Urothelium cell line (cell line): ENCODE measurements at regions not wholly inside any gene's neighbourhood (a gene's known extent, or its start where the extent isn't known, plus 50 kb on each side); places are given as distances from the start of the nearest gene placed in this dataset.
"Not testable (repeated sequence)": the region's sequence is repeated elsewhere in the genome, so short reads cannot be mapped to it uniquely, and the experiment has no call there.

Experiments
- DNase-seq: peaks from one replicate; pipeline ENCODE4 v3.0.0; 2011; ENCODE audit warnings: low spot score, mixed read lengths
- FAIRE-seq: peaks from 2 replicates; lab custom pipeline; 2011; peaks lifted over from hg19 to GRCh38; lab: Jason Lieb, UNC

GRCh38 chr1:76687307-76688175, 179.7 kb upstream of the ST6GALNAC5 start:
- FAIRE-seq (no peak), DNase-seq (no peak)

- FAIRE-seq (no peak), DNase-seq (peak; percentile 30)
Observed at GRCh38 chr1:76690766-76691165, 176.5 kb upstream of the ST6GALNAC5 start.

- DNase-seq (no peak), FAIRE-seq (no peak)
Observed at GRCh38 chr1:76695535-76695934, 171.7 kb upstream of the ST6GALNAC5 start.

- DNase-seq (no peak), FAIRE-seq (no peak)
Observed at GRCh38 chr1:76697361-76697760, 169.9 kb upstream of the ST6GALNAC5 start.

GRCh38 chr1:76699646-76700045, 167.6 kb upstream of the ST6GALNAC5 start:
- not testable (repeated sequence) for DNase-seq
- FAIRE-seq, result peak; percentile 13

- DNase-seq, result not testable (repeated sequence)
- FAIRE-seq, result peak; percentile 89
Observed at GRCh38 chr1:76700200-76700599, 167.1 kb upstream of the ST6GALNAC5 start.

GRCh38 chr1:76705560-76705959, 161.7 kb upstream of the ST6GALNAC5 start:
- DNase-seq (peak; percentile 11), FAIRE-seq (no peak)

GRCh38 chr1:76713535-76713934, 153.7 kb upstream of the ST6GALNAC5 start:
- DNase-seq (no peak), FAIRE-seq (no peak)

- FAIRE-seq, result no peak
- DNase-seq, result no peak
Observed at GRCh38 chr1:76715474-76715873, 151.8 kb upstream of the ST6GALNAC5 start.

GRCh38 chr1:76723949-76724348, 143.3 kb upstream of the ST6GALNAC5 start:
- FAIRE-seq (no peak), DNase-seq (no peak)

GRCh38 chr1:76724816-76725215, 142.5 kb upstream of the ST6GALNAC5 start:
- DNase-seq (no peak), FAIRE-seq (no peak)

GRCh38 chr1:76725864-76726619, 141.2 kb upstream of the ST6GALNAC5 start:
- DNase-seq, result no peak
- no peak for FAIRE-seq

GRCh38 chr1:76727520-76727919, 139.8 kb upstream of the ST6GALNAC5 start:
- DNase-seq (no peak), FAIRE-seq (no peak)

- FAIRE-seq, result no peak
- no peak for DNase-seq
Observed at GRCh38 chr1:76729142-76729541, 138.1 kb upstream of the ST6GALNAC5 start.

- FAIRE-seq (no peak), DNase-seq (no peak)
Observed at GRCh38 chr1:76730027-76730426, 137.3 kb upstream of the ST6GALNAC5 start.

GRCh38 chr1:76738355-76738754, 128.9 kb upstream of the ST6GALNAC5 start:
- not testable (repeated sequence) for FAIRE-seq

GRCh38 chr1:76740956-76741355, 126.3 kb upstream of the ST6GALNAC5 start:
- not testable (repeated sequence) for DNase-seq, FAIRE-seq

More at GRCh38 chr1:76738355-76738754, 128.9 kb upstream of the ST6GALNAC5 start:
- not testable (repeated sequence) for DNase-seq

GRCh38 chr1:76744989-76745388, 122.3 kb upstream of the ST6GALNAC5 start:
- DNase-seq (no peak), FAIRE-seq (no peak)

GRCh38 chr1:76746206-76746605, 121.1 kb upstream of the ST6GALNAC5 start:
- DNase-seq (no peak), FAIRE-seq (no peak)

GRCh38 chr1:76754730-76755129, 112.5 kb upstream of the ST6GALNAC5 start:
- DNase-seq, result no peak
- FAIRE-seq, result no peak

GRCh38 chr1:76759171-76759860, 108.0 kb upstream of the ST6GALNAC5 start:
- DNase-seq (no peak), FAIRE-seq (no peak)
